HS-5 (cell line): ENCODE measurements at regions not wholly inside any gene's neighbourhood (a gene's known extent, or its start where the extent isn't known, plus 50 kb on each side); places are given as distances from the start of the nearest gene placed in this dataset.
"Not testable (repeated sequence)": the region's sequence is repeated elsewhere in the genome, so short reads cannot be mapped to it uniquely, and the experiment has no call there.

Experiments used
- DNase-seq: peaks from one replicate; pipeline ENCODE4 v3.0.0-alpha.2; 2012; ENCODE audit warnings: low read depth

DNA sequence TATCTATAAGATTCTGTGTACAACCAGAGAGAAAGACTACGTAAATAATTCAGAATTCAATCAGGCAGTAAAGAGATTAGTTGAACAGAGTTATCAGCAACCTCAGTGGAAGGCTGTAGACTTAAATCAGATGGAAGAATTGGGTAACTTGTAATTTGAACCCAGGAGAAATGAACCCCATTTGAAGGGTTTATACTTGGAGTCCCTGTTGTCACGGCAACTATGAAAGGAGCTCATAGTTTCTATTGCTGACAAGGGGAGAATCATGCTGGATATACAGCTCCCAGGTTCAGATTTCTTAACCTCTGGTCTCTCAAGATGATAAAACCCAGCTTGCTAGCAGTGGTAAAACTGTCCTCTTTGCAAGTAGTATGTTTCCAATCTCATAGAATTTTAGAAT lies 54.4 kb upstream of the BMP4 start:
- DNase-seq, result no peak

DNA sequence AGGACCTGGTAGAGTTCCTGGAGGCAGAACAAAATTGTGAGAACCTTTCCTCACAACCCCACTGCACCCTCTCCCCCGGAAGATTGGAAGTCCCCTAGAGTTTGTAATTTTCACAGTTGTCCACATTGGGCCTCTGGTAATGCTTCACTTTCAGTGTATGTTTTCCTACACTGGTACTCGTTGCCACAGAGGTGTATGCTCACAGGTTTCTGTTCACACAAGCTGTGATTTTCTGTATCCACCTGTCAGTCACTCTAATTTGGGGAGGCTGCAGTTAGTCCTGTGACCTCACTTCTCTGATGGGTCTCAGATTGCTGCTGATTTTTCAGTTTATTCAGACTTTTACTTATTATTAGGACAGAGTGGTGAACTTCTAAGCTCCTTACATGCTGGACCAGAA lies 66.4 kb upstream of the BMP4 start:
- DNase-seq, result no peak

DNA sequence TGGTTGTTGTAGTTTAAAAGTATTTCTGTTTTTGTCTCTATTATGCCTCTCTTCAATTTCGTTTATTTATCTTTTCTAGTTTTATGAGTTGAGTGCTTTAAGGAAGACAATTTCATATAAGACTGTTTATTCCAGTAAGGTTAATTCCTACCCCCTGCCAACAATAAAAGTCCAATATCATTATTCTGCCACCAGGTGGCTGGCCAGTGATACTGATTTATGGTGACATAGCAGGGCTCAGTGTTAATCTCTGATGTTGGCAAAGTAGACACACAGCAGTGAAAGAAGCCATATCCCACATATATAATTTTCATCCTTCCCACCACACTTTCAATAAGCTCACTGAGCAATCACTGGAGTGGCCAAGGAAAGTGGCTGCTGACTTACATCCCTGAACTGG lies 69.0 kb upstream of the BMP4 start:
- no peak for DNase-seq

DNA sequence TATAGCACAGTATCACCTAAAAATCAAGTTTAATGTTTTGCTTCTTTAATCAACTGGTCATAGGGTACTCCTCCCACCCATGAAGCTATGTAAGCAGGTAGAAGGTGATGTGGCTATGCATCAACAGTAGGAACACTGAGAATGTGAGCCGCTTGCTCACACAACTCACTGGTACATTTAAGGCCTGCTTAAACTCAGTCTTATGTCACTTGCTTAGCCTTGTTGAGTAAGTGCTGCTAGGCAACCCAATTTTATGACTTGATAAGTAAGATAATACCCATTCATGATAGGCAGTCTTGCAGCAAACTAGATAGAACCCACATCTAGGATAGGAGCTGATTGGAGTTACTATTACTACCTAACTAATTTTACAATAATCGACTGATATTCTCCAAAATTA lies 70.0 kb upstream of the BMP4 start:
- no peak for DNase-seq

DNA sequence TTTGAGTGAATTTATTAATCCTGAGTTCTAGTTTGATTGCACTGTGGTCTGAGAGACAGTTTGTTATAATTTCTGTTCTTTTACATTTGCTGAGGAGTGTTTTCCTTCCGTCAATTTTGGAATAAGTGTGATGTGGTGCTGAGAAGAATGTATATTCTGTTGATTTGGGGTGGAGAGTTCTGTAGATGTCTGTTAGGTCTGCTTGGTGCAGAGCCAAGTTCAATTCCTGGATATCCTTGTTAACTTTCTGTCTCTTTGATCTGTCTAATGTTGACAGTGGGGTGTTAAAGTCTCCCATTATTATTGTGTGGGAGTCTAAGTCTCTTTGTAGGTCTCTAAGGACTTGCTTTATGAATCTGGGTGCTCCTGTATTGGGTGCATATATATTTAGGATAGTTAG lies 74.4 kb upstream of the BMP4 start:
- DNase-seq, result not testable (repeated sequence)

DNA sequence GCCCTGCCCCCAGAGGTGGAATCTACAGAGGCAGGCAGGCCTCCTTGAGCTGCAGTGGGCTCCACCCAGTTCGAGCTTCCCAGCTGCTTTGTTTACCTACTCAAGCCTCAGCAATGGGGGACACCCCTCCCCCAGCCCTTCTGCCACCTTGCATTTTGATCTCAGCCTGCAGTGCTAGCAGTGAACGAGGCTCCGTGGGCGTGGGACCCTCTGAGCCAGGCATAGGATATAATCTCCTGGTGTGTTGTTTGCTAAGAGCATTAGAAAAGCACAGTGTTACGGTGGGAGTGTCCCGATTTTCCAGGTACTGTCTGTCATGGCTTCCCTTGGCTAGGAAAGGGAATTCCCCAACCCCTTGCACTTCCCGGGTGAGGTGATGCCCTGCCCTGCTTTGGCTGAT lies 76.7 kb upstream of the BMP4 start:
- DNase-seq, result not testable (repeated sequence)

DNA sequence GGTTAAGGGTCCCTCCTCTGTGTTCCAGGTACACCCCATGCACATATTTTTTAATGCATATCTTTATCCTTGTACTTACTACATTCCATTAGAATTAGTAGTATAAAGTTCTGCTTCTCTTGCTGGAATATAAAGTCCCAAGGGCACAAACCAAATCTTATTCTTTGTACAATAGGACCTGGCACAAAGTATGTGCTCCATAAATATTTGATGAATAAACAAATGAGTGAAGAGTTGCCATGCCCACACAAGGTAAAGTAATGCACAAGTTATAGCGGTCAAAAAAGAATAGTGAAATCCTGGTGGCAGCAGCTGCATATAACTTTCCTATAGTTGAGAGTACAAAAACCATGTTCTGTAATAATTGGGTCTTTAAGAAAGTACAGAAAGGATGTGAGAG lies 82.1 kb upstream of the BMP4 start:
- no peak for DNase-seq

DNA sequence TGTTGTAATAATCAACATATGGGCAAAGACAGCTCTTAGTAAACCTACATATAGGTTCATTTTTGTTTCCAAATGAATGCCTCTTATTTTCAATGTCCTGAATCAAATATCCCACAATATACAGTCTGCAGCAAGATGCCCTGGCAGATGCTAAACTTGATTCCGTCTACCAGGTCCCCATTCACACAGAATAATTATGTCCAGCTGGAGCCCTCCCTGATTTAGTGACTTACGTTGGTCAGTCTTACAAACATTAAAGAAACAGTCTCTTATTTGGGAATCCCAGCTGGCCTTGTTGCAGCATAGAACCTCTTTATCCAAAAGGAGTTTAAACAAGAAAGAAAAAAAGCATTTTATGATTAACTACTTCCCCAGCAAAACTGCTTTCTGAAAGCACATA lies 82.7 kb upstream of the BMP4 start:
- DNase-seq, result no peak

DNA sequence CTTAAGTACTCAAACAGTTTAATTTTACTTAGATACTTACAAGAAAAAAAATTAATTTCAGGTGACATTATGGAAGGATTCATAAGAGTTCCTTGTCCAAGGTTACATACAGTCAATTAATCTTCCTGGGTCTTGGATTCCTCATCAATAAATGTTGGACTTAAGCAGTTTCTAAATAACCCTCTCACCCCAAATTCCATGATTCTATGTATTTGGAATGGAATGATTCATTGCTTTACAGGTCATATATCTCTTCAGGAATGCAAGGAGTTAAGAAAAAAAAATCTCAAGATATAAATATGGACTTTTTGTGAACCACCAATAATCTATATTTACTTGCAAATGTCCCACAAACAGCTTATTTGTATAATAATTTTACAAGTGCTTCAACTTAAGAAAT lies 84.2 kb upstream of the BMP4 start:
- peak; percentile 61 for DNase-seq

DNA sequence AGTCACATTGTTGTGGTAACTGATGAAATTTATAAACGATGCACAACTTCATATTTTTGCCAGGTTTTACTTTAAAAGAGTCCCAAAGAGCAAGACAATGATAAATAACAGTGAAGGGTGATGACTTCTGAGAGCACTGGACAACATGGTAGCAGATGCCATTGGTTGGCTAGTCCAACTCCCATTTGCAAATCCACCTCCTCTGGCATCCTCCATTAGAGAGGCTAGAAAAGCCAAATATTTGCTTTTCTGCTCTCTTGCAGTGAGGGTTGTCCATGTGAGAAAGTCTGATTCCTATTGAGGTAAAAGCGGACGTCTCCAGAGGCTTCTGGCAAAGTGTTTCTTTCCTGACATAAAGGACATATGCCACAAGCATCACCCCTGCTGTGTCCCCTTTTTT lies 89.6 kb upstream of the BMP4 start:
- no peak for DNase-seq

DNA sequence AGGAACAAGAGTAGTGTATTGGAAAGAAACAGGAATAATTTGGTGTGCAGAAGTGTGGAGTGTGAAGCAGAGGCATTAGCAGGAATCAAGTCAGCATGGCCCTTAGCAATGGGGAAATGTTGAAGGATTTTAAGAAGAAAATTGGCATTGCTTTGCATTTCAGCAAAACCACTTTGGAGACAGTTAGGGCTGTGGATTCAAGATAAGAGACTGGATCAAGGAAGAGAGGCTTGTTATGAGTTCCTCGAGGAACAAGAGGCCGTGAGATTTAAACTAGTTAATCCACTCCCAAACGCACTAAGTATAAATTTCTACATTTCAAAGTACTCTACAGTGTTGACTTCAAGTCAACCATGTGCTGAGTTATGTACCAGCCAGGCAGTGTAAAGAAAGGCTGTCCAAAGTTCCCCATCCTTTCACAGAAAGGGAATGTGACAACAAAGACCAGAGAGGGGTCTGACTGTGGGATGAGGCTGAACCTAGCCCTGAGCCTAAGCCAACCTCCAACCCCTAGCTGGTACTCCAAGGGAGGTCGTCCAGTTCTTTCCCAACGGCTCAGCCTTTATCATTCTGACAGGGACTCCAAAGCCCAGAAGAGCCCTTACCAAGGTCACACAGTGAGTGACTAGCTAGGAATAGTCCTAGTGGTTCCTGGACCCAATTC lies 91.2 kb upstream of the BMP4 start:
- DNase-seq, result no peak

DNA sequence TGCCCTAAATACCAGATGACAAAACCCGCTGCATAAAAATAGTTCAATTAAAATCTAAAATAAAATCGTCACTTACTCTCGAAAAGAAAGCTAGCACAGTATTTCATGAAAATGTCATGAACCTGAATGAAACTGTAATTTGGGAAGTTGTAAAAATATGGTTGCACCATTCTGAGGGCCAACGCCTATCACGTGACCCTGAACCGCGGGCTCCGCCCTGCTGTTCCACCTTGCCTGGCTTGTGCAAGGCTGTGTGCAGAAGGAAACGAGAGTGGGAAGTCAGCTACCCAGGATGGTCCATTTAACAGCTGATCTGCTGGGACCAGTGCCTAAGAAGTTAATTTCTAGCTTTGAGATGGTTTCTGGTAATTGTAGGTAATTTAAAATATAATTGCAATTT lies 91.7 kb upstream of the BMP4 start:
- no peak for DNase-seq

DNA sequence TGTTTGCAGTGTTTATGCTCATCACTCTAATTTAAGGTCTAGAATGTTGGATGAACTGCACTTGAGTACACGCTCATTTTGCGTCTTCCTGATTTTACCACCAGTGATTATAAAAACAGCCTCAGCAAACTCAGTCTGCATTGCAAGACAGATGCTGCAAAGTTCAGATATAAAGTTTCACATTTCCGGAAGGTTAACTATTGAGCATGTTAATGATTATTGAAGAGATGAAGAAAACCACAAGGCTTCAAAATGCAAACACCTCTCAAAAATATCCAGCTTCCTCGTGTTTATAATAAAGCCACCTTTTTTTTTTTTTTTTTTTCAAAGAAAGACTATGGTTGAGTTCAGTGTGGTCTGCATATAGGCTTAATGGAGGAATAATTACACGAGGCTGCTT lies 92.1 kb upstream of the BMP4 start:
- no peak for DNase-seq

DNA sequence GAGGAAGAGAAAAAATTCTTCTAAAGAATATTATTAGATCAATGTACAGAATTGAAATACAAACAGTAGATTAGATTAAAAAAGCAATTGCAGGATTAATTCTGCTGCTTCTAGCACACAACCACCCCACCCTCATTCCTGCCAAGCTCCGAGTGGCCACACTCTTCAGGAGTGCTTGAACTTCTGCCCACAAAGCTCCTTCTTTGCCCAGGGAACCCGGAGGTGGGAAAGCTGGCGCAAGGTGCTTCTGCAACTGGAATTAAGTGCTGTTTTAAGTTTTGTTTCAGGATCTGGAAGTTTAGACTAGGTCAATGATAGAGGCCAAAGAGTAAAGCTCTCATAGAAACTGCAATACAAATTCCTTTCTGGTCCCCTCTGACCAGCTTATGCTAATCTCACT lies 94.1 kb upstream of the BMP4 start:
- DNase-seq, result no peak

DNA sequence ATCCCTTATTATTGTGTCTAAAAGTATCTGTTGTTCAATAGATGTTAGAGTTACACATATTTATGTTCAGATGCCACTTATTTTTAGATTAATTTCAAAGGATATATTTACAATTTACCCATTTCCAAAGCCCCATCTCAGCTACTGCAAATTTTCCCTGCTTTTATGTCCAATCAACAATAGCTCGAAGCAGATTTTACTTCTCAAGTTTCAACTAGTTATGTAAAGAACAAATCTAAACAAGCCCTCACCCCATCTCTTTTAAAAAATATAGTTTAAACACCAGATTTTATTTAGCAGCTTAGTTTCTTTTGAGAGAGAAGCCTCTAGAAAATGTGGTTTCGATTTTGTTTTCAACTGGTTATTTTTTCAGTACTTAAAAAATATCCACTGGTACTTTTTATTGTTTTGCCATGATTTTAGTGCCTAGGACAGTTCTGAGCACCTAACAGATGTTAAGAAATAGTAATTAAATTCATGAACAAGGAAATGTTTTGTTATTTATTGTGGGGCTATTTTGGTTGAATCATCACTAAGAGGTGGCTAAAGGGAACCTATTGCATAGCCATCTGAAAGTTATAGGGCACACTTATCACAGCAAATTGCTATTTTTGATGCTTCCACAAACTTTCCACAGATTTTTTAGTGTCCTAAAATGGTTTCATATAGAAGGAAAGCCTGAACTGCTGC lies 96.2 kb upstream of the BMP4 start:
- no peak for DNase-seq

DNA sequence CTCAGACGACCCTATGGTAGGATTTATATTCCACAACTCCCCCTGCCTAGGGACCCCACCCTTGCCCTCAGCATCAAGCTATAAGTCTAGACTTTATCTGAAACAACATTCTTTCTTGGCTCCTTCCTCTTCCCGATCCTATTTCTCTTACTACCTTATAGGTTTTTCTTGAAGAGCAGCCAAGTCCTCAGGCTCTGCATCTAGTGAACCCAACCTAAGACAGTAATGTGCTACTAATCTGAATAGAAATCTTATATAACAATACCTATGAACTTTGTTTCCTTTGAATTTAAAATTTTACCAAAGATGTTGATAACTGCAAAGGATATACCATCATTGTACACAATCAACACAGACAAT lies 96.7 kb upstream of the BMP4 start:
- DNase-seq, result no peak

DNA sequence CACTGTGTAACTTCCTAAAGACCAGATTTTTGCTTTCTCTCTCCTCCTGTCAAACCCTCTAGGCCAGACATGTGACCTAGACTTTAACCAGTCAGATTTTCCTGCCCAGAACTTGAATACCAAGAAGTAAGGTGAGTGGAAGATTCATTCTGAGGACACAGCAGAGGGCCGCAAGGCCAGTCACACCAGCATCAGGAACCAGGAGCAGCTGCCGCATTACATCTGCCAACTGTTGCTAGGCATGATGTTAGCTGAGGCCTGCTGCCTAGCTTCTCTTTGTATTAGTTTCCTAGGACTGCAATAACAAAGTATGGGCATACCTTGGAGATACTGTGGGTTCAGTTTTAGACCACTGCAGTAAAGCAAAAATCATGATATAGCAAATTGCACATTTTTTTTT lies 101.9 kb upstream of the BMP4 start:
- DNase-seq, result no peak

DNA sequence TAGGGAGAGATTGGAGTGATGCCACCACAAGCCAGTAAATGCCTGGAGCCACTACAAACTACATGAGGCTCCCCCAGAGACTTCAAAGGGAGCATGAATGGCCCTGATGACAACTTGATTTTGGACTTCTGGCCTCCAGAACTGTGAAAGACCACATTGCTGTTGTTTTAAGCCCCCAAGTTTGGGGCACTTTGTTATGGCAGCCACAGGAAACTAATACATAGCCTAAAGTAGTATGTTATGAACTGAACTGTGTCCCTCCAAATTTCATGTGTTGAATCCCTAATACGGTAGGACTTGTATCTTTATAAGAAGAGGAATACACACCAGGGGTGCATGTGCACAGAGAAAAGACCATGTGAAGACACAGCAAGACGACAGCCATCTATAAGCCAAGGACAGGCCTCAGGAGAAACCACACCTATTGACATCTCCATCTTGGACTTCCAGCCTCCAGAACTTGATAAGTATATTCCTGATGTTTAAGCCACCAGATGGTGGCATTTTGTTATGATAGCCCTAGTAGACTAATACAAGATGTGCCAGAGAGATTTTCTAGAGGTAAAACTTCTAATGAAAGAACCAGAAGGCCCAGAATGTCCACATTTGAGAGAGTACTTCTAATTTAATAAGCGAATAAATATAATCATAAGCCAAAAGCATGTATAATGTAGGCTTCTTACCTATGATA lies 127.1 kb upstream of the BMP4 start:
- no peak for DNase-seq

DNA sequence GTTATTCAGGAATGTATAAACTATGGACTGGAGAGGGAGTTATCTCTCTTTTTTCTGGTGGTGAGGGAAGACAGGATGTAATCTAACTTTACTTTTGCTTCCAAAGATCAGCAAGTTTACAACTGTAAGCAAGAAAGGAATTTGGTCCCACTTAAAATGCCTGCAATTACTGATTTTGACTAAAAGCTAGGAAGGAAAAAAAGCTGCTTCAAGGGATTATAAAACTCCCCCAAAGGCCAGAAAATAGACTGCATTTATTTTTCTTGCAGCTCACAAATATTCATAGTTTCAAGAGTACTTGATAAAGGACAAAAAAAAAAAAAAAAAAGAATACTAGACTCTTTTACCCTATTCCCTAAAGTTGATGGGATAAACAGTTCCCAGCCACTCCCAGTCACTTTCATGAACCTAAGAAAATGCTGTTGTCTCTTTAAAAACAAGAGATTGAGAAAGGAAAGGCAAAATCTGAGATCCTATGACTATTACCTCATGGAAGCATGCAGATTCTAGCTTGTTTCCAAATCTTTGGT lies 128.7 kb upstream of the BMP4 start:
- DNase-seq, result no peak

DNA sequence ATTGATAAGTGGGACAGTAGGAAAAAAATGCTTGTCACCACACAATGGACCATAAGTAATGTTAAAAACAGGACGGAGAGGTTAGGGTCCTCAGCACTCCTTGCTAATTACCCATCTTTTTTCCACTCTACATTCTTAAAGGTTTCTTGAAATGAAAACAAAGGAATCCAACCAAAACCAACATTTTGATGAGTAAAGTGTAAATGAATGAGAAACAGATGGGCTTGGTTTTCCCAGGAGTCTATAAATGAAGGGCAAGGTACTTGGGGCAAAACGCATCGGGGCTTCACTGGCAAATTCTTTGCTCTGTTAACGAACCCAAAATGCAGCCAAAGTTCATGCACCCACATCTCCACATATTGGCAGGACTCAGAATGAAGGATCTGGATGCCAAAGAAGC lies 129.2 kb upstream of the BMP4 start:
- no peak for DNase-seq

DNA sequence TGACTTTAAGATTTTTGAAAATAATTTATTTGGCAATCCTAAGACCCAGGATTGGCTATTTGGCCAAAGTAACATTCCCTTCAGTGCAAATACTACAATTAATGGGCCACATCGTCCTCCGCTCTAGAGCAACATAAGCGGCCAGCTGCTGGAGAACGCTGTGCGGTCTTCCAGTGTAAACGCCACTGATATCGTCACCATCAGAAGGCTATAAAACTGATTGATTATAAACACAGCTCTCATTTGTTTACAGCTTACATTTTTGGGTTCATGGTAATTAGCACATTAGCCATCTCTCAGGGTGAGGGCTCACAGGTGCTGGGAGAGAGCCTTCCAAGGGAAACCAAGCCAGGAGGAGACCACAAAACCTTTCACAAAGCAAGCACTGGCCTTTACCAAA lies 130.1 kb upstream of the BMP4 start:
- no peak for DNase-seq

DNA sequence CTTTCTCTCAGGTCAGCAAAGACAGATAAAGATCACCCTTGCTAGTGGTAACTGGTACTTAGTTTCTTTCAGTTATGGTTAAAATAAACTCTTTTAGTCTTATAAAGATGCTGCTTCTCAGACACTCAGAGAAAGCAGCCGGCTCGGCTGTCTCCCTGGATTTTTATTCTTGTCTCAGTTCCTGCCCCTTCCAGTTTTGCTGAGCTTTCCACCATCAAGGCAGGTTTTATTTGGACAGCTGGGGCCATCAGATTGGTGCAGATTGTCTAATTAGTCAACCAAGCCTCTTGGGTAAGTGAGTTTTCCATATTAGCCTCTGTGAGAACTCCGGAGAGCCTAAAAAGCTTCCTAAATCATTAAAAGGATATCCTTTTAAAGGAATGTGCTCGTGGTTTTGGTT lies 130.8 kb upstream of the BMP4 start:
- no peak for DNase-seq

DNA sequence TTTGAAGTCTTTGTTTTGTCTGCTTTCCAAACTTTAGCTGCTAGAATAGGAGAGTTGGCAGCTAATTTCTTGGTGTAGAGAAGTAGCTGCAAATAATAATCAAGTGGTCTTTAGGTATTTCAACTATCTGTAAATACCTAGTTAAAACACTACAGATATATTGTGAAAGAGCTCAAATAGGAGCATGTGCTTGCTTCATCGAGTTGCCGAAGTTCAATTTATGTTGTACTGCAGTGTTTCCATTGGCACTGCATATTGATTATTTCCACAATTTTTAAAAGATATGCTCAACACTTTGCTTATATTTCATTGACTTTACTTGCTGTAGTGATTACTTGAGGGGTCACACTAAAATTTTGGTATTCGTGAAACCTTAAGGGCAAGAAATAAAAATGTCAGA lies 131.6 kb upstream of the BMP4 start:
- no peak for DNase-seq

DNA sequence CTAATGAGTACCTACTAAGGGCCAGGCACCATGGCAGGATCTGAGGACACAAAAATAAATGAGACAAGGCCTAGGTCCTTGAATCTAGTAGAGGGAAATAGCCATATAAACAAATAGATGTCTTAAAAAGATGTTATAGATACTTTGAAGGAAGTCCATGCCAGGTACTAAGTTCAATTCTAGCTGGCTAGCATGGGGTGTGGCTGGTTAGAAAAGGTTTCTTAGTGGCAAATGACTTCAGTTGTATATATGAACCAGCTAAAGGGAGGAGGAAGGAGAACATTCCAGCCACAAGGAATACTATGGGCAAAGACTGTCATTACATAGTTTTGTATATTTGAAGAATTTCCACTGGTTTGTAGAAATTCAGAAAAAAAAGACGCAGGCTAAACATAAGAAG lies 133.6 kb upstream of the BMP4 start:
- DNase-seq, result no peak
